IMR-90 (cell line): ENCODE measurements at regions not wholly inside any gene's neighbourhood (a gene's known extent, or its start where the extent isn't known, plus 50 kb on each side); places are given as distances from the start of the nearest gene placed in this dataset.
A peak's percentile ranks its signal among the peaks of the same experiment; 100 is the strongest.

Experiments used
- ATAC-seq: fragments of 200-7000 bp; cut with Tn5 transposase; 2 replicates; pipeline ENCODE4 v1.9.1; 2020; ENCODE audit warnings: low read depth, mild to moderate bottlenecking, moderate library complexity
- BruUV-seq: library from RNA; stranded (reverse); fragments of 400-500 nt; replicated peaks from 2 replicates; lab custom pipeline; 2021; lab: Mats Ljungman, UMichigan
- CTCF ChIA-PET: fragments of 300-600 bp; formaldehyde crosslinking; extraction: SDS; loops from one replicate; lab custom pipeline; 2021; ENCODE audit warnings: antibody characterized with exemption; lab: Yijun Ruan, JAX
- POLR2A ChIA-PET: fragments of 300-600 bp; sonication (Branson Sonifier 250); formaldehyde crosslinking; loops from one replicate; lab custom pipeline; 2022; ENCODE audit warnings: antibody characterized with exemption; ENCODE audit not compliant: unreplicated experiment; lab: Charles Lee
- DNase-seq: peaks from one replicate; pipeline ENCODE4 v3.0.0; 2013
- H2AFZ ChIP-seq: replicated peaks from 2 replicates; pipeline ENCODE3; 2013; ENCODE audit warnings: low read length, mild to moderate bottlenecking; ENCODE audit not compliant: poor library complexity
- H2AK5ac ChIP-seq: 2 replicates; pipeline ENCODE4 v1.6.1; 2013; ENCODE audit warnings: low read depth, low read length, inconsistent platforms
- H2AK9ac ChIP-seq: replicated peaks from 2 replicates; pipeline ENCODE3; 2013; ENCODE audit warnings: mild to moderate bottlenecking, low read depth, low read length, moderate library complexity; ENCODE audit not compliant: poor library complexity
- H2BK120ac ChIP-seq: 2 replicates; pipeline ENCODE4 v1.6.1; 2013; ENCODE audit warnings: low read depth, low read length, inconsistent platforms
- H2BK15ac ChIP-seq: 3 replicates; pipeline ENCODE4 v1.6.1; 2013; ENCODE audit warnings: low read depth, low read length, inconsistent platforms
- H2BK20ac ChIP-seq: 2 replicates; pipeline ENCODE4 v1.6.1; 2013; ENCODE audit warnings: low read depth, mild to moderate bottlenecking, inconsistent platforms, low read length, moderate library complexity
- H2BK5ac ChIP-seq: 2 replicates; pipeline ENCODE4 v1.6.1; 2013; ENCODE audit warnings: mild to moderate bottlenecking, low read depth, low read length, inconsistent platforms; ENCODE audit not compliant: poor library complexity, severe bottlenecking
- H3K14ac ChIP-seq: replicated peaks from 2 replicates; pipeline ENCODE4 v1.6.1; 2013; ENCODE audit warnings: low read depth, low read length, inconsistent platforms
- H3K18ac ChIP-seq: 2 replicates; pipeline ENCODE4 v1.6.1; 2013; ENCODE audit warnings: low read depth, low read length, control low read depth
- H3K23ac ChIP-seq: 2 replicates; pipeline ENCODE4 v1.6.1; 2013; ENCODE audit warnings: low read depth, low read length, inconsistent platforms
- H3K27ac ChIP-seq: 2 replicates; pipeline ENCODE4 v1.5.1; 2013; ENCODE audit warnings: mild to moderate bottlenecking, control low read depth, low read length; ENCODE audit not compliant: insufficient read depth
- H3K27me3 ChIP-seq: 2 replicates; pipeline ENCODE4 v1.6.1; 2013; ENCODE audit warnings: low read length; ENCODE audit not compliant: control insufficient read depth, insufficient read depth
- H3K36me3 ChIP-seq: 2 replicates; pipeline ENCODE4 v1.6.1; 2013; ENCODE audit warnings: low read length, mixed read lengths; ENCODE audit not compliant: control insufficient read depth, insufficient read depth
- H3K4ac ChIP-seq: 2 replicates; pipeline ENCODE4 v1.6.1; 2013; ENCODE audit warnings: low read depth, low read length, inconsistent platforms
- H3K4me1 ChIP-seq: 2 replicates; pipeline ENCODE4 v1.6.1; 2013; ENCODE audit warnings: low read length, mixed read lengths; ENCODE audit not compliant: control insufficient read depth, insufficient read depth
- H3K4me2 ChIP-seq: 2 replicates; pipeline ENCODE4 v1.6.1; 2013; ENCODE audit warnings: low read depth, mild to moderate bottlenecking, control low read depth, low read length, moderate library complexity
- H3K4me3 ChIP-seq: 2 replicates; pipeline ENCODE4 v1.5.1; 2013; ENCODE audit warnings: low read depth, mild to moderate bottlenecking, control low read depth, low read length, moderate library complexity; ENCODE audit not compliant: insufficient read depth
- H3K56ac ChIP-seq: 2 replicates; pipeline ENCODE4 v1.6.1; 2013; ENCODE audit warnings: low read length, inconsistent platforms; ENCODE audit not compliant: insufficient read depth; ENCODE audit errors: extremely low read depth
- H3K79me1 ChIP-seq, 2 experiments: 2 replicates each; pipeline ENCODE4 v1.6.1; 2013; ENCODE audit warnings: low read length in 2 of 2, inconsistent platforms in 1 of 2, low read depth in 1 of 2
- H3K9ac ChIP-seq: 2 replicates; pipeline ENCODE4 v1.6.1; 2013; ENCODE audit warnings: low read depth, low read length, control low read depth
- H3K9me1 ChIP-seq: 2 replicates; pipeline ENCODE4 v1.6.1; 2013; ENCODE audit warnings: low read length, inconsistent platforms; ENCODE audit not compliant: insufficient read depth
- H3K9me3 ChIP-seq: 2 replicates; pipeline ENCODE4 v1.6.1; 2013; ENCODE audit warnings: low read length; ENCODE audit not compliant: control insufficient read depth, insufficient read depth
- H4K20me1 ChIP-seq: 2 replicates; pipeline ENCODE4 v1.6.1; 2013; ENCODE audit warnings: low read length, inconsistent platforms; ENCODE audit not compliant: insufficient read depth
- H4K5ac ChIP-seq: 2 replicates; pipeline ENCODE4 v1.6.1; 2013; ENCODE audit warnings: mild to moderate bottlenecking, low read depth, low read length, control low read depth
- H4K8ac ChIP-seq, 2 experiments: 2 replicates each; pipeline ENCODE4 v1.6.1; 2013; ENCODE audit warnings: low read depth in 2 of 2, low read length in 2 of 2, control low read depth in 1 of 2, inconsistent platforms in 1 of 2
- H4K91ac ChIP-seq: 2 replicates; pipeline ENCODE4 v1.6.1; 2013; ENCODE audit warnings: low read depth, low read length, inconsistent platforms; ENCODE audit not compliant: insufficient read depth
- CHD1 ChIP-seq: IDR thresholded peaks from 2 replicates; pipeline ENCODE4 v1.6.1; 2012; ENCODE audit warnings: low read depth, low read length, improper control_type of control experiment
- MXI1 ChIP-seq: IDR thresholded peaks from 2 replicates; pipeline ENCODE4 v1.6.1; 2012; ENCODE audit warnings: low read depth, mild to moderate bottlenecking, low read length, moderate library complexity, borderline replicate concordance
- NFE2L2 ChIP-seq: fragments of 150-350 bp; IDR thresholded peaks from 2 replicates; pipeline ENCODE4 v1.6.1; 2016; ENCODE audit warnings: low read depth, mild to moderate bottlenecking, low read length
- POLR2A ChIP-seq: IDR thresholded peaks from 2 replicates; pipeline ENCODE4 v1.6.1; 2012; ENCODE audit warnings: mild to moderate bottlenecking, low read depth, low read length
- RAD21 ChIP-seq: IDR thresholded peaks from 2 replicates; pipeline ENCODE4 v1.6.1; 2012; ENCODE audit warnings: low read length, improper control_type of control experiment
- RCOR1 ChIP-seq: IDR thresholded peaks from 2 replicates; pipeline ENCODE4 v1.6.1; 2012; ENCODE audit warnings: mild to moderate bottlenecking, low read length, improper control_type of control experiment; ENCODE audit not compliant: insufficient replicate concordance
- SMC3 ChIP-seq: fragments of 150-350 bp; IDR thresholded peaks from 2 replicates; pipeline ENCODE4 v1.6.1; 2016; ENCODE audit warnings: low read depth, mild to moderate bottlenecking, antibody characterized with exemption, low read length, moderate library complexity
- WGBS, 2 experiments: methylation state at CpG; one replicate each; pipeline versions ENCODE4 v1.1.5 to v1.1.7; 2013; ENCODE audit warnings: missing lambda C conversion rate in 2 of 2; ENCODE audit not compliant: insufficient read length in 1 of 2; ENCODE audit errors: extremely low coverage in 2 of 2; 5-methylcytosine and 5-hydroxymethylcytosine counted together
- dilution Hi-C: fragments of 300-500 bp; cut with HindIII; formaldehyde crosslinking; loops from one replicate; pipeline ENCODE4 v1.14.3; 2018; ENCODE audit warnings: low sequenced_read_pairs; ENCODE audit not compliant: unreplicated experiment
- in situ Hi-C: fragments of 300-500 bp; cut with MboI; formaldehyde crosslinking; loops from 3 replicates; pipeline ENCODE4 v1.14.3; 2019; ENCODE audit warnings: low sequenced_read_pairs, inconsistent platforms, mixed read lengths
- intact Hi-C: fragments of 100-400 bp; cut with micrococcal nuclease; formaldehyde crosslinking; loops from 2 replicates; pipeline ENCODE4 v1.10.0; 2022
- TF ChIP-seq, protein P1 (sequence below): fragments of 150-350 bp; IDR thresholded peaks from 2 replicates; pipeline ENCODE4 v1.6.1; 2016; ENCODE audit warnings: low read depth, mild to moderate bottlenecking, low read length, moderate library complexity, borderline replicate concordance
- TF ChIP-seq, protein P2 (sequence below): fragments of 150-350 bp; IDR thresholded peaks from 2 replicates; pipeline ENCODE4 v1.6.1; 2017; ENCODE audit warnings: mild to moderate bottlenecking, antibody characterized with exemption, low read length, low read depth

DNA sequence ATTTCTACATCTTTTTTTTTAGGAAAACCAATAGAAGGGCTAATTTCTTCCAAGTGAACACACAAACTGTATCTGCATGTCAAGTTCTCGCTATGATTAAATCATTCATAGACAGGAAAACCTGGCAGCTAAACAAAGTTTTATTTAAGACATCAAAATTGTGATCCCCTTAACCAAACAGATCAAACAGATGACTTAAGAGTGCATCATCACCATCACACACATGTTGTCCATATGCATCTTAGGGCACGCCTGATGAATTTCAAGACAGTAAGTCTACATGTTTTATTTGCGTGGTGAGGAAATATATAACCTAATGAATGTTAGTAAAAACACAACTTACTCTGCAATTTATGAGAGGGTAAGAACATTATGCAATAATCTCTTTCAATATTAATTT, 317.0 kb upstream of the ANXA10 start:
- peak; percentile 1 for DNase-seq
- dilution Hi-C loops, result no loop called here
- no CpG with 5 or more reads among the region's 3 CpGs for WGBS, 2 experiments

More for the DNA sequence above, 317.0 kb upstream of the ANXA10 start:
- Histone ChIP-seq H3K56ac (no peak overlapping the region), H4K5ac (no peak overlapping the region), H2AK9ac (no peak overlapping the region), H2BK5ac (no peak overlapping the region), H3K18ac (no peak overlapping the region), H3K4me3 (no peak overlapping the region), H3K4me1 (no peaks in the 10 kb centered on the region), H4K8ac (no peak overlapping the region), H3K4me2 (no peak overlapping the region), H4K20me1 (no peaks in the 10 kb centered on the region), H3K23ac (no peak overlapping the region), H2BK120ac (no peak overlapping the region), H3K9me1 (no peaks in the 10 kb centered on the region), H3K27me3 (no peaks in the 10 kb centered on the region), H3K14ac (no peak overlapping the region), H2BK20ac (no peak overlapping the region), H3K27ac (no peak overlapping the region), H2AFZ (no peak overlapping the region), H2BK15ac (no peak overlapping the region), H3K9me3 (no peaks in the 10 kb centered on the region), H2AK5ac (no peak overlapping the region), H3K79me1 (no peaks in the 10 kb centered on the region), H3K9ac (no peak overlapping the region), H3K36me3 (no peaks in the 10 kb centered on the region), H4K91ac (no peak overlapping the region), H3K4ac (no peak overlapping the region)
- TF ChIP-seq, protein P1, sequence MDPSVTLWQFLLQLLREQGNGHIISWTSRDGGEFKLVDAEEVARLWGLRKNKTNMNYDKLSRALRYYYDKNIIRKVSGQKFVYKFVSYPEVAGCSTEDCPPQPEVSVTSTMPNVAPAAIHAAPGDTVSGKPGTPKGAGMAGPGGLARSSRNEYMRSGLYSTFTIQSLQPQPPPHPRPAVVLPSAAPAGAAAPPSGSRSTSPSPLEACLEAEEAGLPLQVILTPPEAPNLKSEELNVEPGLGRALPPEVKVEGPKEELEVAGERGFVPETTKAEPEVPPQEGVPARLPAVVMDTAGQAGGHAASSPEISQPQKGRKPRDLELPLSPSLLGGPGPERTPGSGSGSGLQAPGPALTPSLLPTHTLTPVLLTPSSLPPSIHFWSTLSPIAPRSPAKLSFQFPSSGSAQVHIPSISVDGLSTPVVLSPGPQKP, result no peak
- no peak for TF ChIP-seq RAD21
- no peak for TF ChIP-seq MXI1
- TF ChIP-seq SMC3, result no peak
- TF ChIP-seq POLR2A, result no peak
- TF ChIP-seq, protein P2, sequence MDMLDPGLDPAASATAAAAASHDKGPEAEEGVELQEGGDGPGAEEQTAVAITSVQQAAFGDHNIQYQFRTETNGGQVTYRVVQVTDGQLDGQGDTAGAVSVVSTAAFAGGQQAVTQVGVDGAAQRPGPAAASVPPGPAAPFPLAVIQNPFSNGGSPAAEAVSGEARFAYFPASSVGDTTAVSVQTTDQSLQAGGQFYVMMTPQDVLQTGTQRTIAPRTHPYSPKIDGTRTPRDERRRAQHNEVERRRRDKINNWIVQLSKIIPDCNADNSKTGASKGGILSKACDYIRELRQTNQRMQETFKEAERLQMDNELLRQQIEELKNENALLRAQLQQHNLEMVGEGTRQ, result no peak
- no peak for TF ChIP-seq CHD1
- TF ChIP-seq NFE2L2, result no peak
- TF ChIP-seq RCOR1, result no peak
- no peak for ATAC-seq
- POLR2A ChIA-PET, result no interaction called here
- BruUV-seq, result no TSS peak
- intact Hi-C loops (no loop called here), in situ Hi-C loops (no loop called here)
- CTCF ChIA-PET, result no interaction called here
